ENCODE measurements at regions not wholly inside any gene's neighbourhood (a gene's known extent, or its start where the extent isn't known, plus 50 kb on each side); places are given as distances from the start of the nearest gene placed in this dataset.

DNA sequence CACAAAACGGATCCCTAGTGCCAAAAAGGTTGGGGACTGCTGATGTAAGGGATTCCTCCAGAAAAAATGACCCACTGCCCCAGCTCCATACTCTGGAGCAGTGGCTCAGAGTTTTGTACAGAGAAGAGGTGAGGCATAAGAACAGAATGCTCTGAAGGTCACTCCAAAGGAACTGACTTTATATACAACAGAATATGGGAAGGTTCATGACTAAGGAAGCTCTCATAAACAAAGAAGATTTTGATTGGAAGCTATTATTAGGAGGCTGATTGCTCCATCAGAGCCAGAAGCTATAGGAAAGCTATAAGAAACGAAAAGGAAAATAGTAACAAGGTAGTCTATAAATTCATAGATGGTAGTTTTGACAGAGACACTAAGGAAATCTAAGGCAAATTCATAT is 203.1 kb downstream of the SLC7A11 start:
- TF ChIP-seq, protein P1, sequence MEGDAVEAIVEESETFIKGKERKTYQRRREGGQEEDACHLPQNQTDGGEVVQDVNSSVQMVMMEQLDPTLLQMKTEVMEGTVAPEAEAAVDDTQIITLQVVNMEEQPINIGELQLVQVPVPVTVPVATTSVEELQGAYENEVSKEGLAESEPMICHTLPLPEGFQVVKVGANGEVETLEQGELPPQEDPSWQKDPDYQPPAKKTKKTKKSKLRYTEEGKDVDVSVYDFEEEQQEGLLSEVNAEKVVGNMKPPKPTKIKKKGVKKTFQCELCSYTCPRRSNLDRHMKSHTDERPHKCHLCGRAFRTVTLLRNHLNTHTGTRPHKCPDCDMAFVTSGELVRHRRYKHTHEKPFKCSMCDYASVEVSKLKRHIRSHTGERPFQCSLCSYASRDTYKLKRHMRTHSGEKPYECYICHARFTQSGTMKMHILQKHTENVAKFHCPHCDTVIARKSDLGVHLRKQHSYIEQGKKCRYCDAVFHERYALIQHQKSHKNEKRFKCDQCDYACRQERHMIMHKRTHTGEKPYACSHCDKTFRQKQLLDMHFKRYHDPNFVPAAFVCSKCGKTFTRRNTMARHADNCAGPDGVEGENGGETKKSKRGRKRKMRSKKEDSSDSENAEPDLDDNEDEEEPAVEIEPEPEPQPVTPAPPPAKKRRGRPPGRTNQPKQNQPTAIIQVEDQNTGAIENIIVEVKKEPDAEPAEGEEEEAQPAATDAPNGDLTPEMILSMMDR (IDR thresholded peaks at IDR 0.05), result no peak
- no peak for TF ChIP-seq POLR2A (IDR thresholded peaks at IDR 0.05)

All from testis (tissue), 2 donors.